Mononuclear cell (primary cell): ENCODE measurements at regions not wholly inside any gene's neighbourhood (a gene's known extent, or its start where the extent isn't known, plus 50 kb on each side); places are given as distances from the start of the nearest gene placed in this dataset.
"Not testable (repeated sequence)": the region's sequence is repeated elsewhere in the genome, so short reads cannot be mapped to it uniquely, and the experiment has no call there.

Experiments used
- H3K27me3 ChIP-seq: 2 replicates; pipeline ENCODE4 v1.6.0; 2011; ENCODE audit warnings: low read length, control low read depth; ENCODE audit not compliant: insufficient read depth
- H3K4me1 ChIP-seq: 2 replicates; pipeline ENCODE4 v1.5.1; 2011; ENCODE audit warnings: mild to moderate bottlenecking, low read length, control low read depth; ENCODE audit not compliant: insufficient read depth
- H3K4me3 ChIP-seq: 2 replicates; pipeline ENCODE4 v1.5.1; 2011; ENCODE audit warnings: mild to moderate bottlenecking, low read length, moderate library complexity
- H3K9me3 ChIP-seq: 2 replicates; pipeline ENCODE4 v1.5.1; 2011; ENCODE audit warnings: low read depth, mild to moderate bottlenecking, control low read depth, low read length

GRCh38 chr10:21421794-21422193 lies 103.7 kb downstream of the SKIDA1 start:
- Histone ChIP-seq H3K27me3 (no peaks in the 10 kb centered on the region), H3K9me3 (no peaks in the 10 kb centered on the region), H3K4me3 (no peak overlapping the region), H3K4me1 (no peaks in the 10 kb centered on the region)

GRCh38 chr10:21421016-21421415 lies 104.5 kb downstream of the SKIDA1 start:
- H3K4me1 ChIP-seq, result no peaks in the 10 kb centered on the region
- no peaks in the 10 kb centered on the region for H3K27me3 ChIP-seq
- no peak overlapping the region for H3K4me3 ChIP-seq

GRCh38 chr10:21418981-21419576 lies 106.4 kb downstream of the SKIDA1 start:
- not testable (repeated sequence) for H3K4me1 ChIP-seq, H3K27me3 ChIP-seq, H3K9me3 ChIP-seq, H3K4me3 ChIP-seq

More at GRCh38 chr10:21421016-21421415, 104.5 kb downstream of the SKIDA1 start:
- no peaks in the 10 kb centered on the region for H3K9me3 ChIP-seq

DNA sequence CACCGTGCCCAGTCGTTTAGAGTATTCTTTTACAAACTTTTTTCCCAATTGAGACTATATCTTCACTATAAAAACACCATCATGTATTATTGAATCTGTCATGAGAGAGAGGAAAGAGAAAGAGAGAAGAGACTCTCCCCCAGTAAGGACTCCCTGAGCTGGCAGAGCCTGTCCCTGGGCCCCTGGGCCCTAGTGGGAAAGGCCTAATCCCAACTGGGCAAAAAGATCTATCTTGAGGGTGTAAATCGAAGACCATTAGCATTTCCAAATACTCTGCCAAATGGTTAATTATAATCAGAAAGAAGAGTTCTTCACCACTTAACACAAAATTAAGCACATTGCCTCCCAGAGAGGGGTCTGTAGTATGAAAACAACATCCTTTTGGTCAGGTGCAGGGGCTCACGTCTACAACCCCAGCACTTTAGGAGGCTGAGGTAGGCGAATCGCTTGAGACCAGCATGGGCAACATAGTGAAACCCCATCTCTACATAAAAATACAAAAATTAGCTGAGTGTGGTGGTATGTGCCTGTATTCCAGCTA lies 108.2 kb downstream of the SKIDA1 start:
- Histone ChIP-seq H3K27me3 (no peaks in the 10 kb centered on the region), H3K4me3 (no peak overlapping the region), H3K4me1 (no peaks in the 10 kb centered on the region), H3K9me3 (no peaks in the 10 kb centered on the region)

GRCh38 chr10:21413680-21414079 lies 111.8 kb downstream of the SKIDA1 start:
- Histone ChIP-seq H3K9me3 (no peaks in the 10 kb centered on the region), H3K4me3 (no peak overlapping the region), H3K4me1 (no peaks in the 10 kb centered on the region), H3K27me3 (no peaks in the 10 kb centered on the region)

GRCh38 chr10:21413268-21413667 lies 112.2 kb downstream of the SKIDA1 start:
- H3K27me3 ChIP-seq, result no peaks in the 10 kb centered on the region
- no peak overlapping the region for H3K4me3 ChIP-seq
- H3K9me3 ChIP-seq, result no peaks in the 10 kb centered on the region
- H3K4me1 ChIP-seq, result no peaks in the 10 kb centered on the region

- H3K4me1 ChIP-seq, result no peaks in the 10 kb centered on the region
- no peak overlapping the region for H3K4me3 ChIP-seq
- H3K9me3 ChIP-seq, result no peaks in the 10 kb centered on the region
- no peaks in the 10 kb centered on the region for H3K27me3 ChIP-seq
Measured at GRCh38 chr10:21406595-21407193, 118.8 kb downstream of the SKIDA1 start.

GRCh38 chr10:21405981-21406380 lies 119.5 kb downstream of the SKIDA1 start:
- H3K4me1 ChIP-seq, result no peaks in the 10 kb centered on the region
- H3K27me3 ChIP-seq, result no peaks in the 10 kb centered on the region
- H3K4me3 ChIP-seq, result no peak overlapping the region
- no peaks in the 10 kb centered on the region for H3K9me3 ChIP-seq

GRCh38 chr10:21403256-21404015 lies 122.0 kb downstream of the SKIDA1 start:
- H3K4me3 ChIP-seq, result no peak overlapping the region
- no peaks in the 10 kb centered on the region for H3K9me3 ChIP-seq

GRCh38 chr10:21402606-21403083 lies 122.8 kb downstream of the SKIDA1 start:
- no peaks in the 10 kb centered on the region for H3K9me3 ChIP-seq

More at GRCh38 chr10:21403256-21404015, 122.0 kb downstream of the SKIDA1 start:
- H3K4me1 ChIP-seq, result no peaks in the 10 kb centered on the region
- H3K27me3 ChIP-seq, result no peaks in the 10 kb centered on the region

GRCh38 chr10:21401196-21401595 lies 124.3 kb downstream of the SKIDA1 start:
- H3K4me3 ChIP-seq, result no peak overlapping the region
- no peaks in the 10 kb centered on the region for H3K9me3 ChIP-seq
- H3K4me1 ChIP-seq, result no peaks in the 10 kb centered on the region
- H3K27me3 ChIP-seq, result no peaks in the 10 kb centered on the region

More at GRCh38 chr10:21402606-21403083, 122.8 kb downstream of the SKIDA1 start:
- H3K27me3 ChIP-seq, result no peaks in the 10 kb centered on the region
- H3K4me3 ChIP-seq, result no peak overlapping the region
- H3K4me1 ChIP-seq, result no peaks in the 10 kb centered on the region

GRCh38 chr10:21399392-21400035 lies 126.0 kb downstream of the SKIDA1 start:
- H3K27me3 ChIP-seq, result no peaks in the 10 kb centered on the region
- no peak overlapping the region for H3K4me3 ChIP-seq
- no peaks in the 10 kb centered on the region for H3K4me1 ChIP-seq
- no peaks in the 10 kb centered on the region for H3K9me3 ChIP-seq

DNA sequence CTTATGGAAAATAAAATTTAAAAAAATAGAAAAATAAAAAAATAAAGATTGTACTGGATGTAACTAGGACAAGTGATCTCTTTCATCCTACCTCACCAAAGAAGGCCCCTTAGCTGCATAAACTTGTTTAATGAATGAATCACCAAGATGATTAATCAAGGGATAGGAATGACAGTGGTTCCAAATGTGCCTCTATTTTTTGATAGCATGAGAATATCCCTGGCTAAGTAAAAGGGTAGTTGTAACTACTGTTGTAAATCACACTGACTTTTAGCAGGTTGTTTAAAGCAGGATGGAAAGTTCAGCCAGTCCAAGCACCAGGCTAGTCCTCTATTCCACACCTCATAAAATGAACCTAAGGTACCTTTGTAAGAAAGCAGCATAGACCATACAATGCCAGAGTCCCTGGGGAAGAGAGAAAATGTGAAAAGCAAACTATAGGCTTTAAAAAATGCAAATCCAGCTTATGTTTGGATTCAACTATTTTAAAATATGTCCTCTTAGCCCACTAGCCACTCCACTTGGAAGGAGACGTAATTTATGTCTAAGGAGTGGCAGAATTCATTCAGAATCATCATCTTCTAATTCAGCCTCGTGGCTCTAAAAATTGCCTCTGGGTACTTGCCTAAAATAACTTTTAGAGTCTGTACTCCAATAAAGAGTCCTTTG lies 126.8 kb downstream of the SKIDA1 start:
- no peaks in the 10 kb centered on the region for H3K27me3 ChIP-seq
- H3K4me1 ChIP-seq, result no peaks in the 10 kb centered on the region
- no peaks in the 10 kb centered on the region for H3K9me3 ChIP-seq
- H3K4me3 ChIP-seq, result no peak overlapping the region

- H3K4me3 ChIP-seq, result no peak overlapping the region
Measured at GRCh38 chr10:21396889-21397288, 128.6 kb downstream of the SKIDA1 start.

More at GRCh38 chr10:21396889-21397288, 128.6 kb downstream of the SKIDA1 start:
- no peaks in the 10 kb centered on the region for H3K9me3 ChIP-seq
- H3K4me1 ChIP-seq, result no peaks in the 10 kb centered on the region
- H3K27me3 ChIP-seq, result no peaks in the 10 kb centered on the region
